ENCODE measurements at regions not wholly inside any gene's neighbourhood (a gene's known extent, or its start where the extent isn't known, plus 50 kb on each side); places are given as distances from the start of the nearest gene placed in this dataset.

GRCh38 chr16:66275775-66276428 is 90.6 kb upstream of the CDH5 start:
- peak; percentile 76 for TF ChIP-seq CTCF (IDR thresholded peaks at IDR 0.05; ENCODE audit: insufficient read depth, low read depth, low read length)
- no peak overlapping the region for H3K4me3 ChIP-seq (ENCODE audit: low read depth, low read length)
- H3K27me3 ChIP-seq (ENCODE audit: control insufficient read depth, insufficient read depth, low read length): peaks cover 2% of the 10 kb centered on the region
- H3K36me3 ChIP-seq (ENCODE audit: control insufficient read depth, insufficient read depth, low read length): no peaks in the 10 kb centered on the region
- CTCF ChIA-PET: interaction anchor here (0.7 to 5.4 kb wide), 20 partner anchors 11 to 1513 kb away, joined by 3 to 41 read pairs (median 4); no protein-coding TSS in a partner anchor
- DNase-seq (ENCODE audit: low read depth): no peak
- POLR2A ChIA-PET: no interaction called here

GRCh38 chr16:66274335-66275110 is 92.0 kb upstream of the CDH5 start:
- ChIA-PET CTCF (interaction anchor here (0.9 to 5.4 kb wide), 8 partner anchors 18 to 1309 kb away, joined by 3 to 41 read pairs (median 5); no protein-coding TSS in a partner anchor), POLR2A (no interaction called here)
- no peak for DNase-seq (ENCODE audit: low read depth)
- peak; percentile 34 for TF ChIP-seq CTCF (IDR thresholded peaks at IDR 0.05; ENCODE audit: insufficient read depth, low read depth, low read length)
- no peak overlapping the region for H3K4me3 ChIP-seq (ENCODE audit: low read depth, low read length)
- no peaks in the 10 kb centered on the region for H3K36me3 ChIP-seq (ENCODE audit: control insufficient read depth, insufficient read depth, low read length)
- H3K27me3 ChIP-seq (ENCODE audit: control insufficient read depth, insufficient read depth, low read length): peaks cover 2% of the 10 kb centered on the region

DNA sequence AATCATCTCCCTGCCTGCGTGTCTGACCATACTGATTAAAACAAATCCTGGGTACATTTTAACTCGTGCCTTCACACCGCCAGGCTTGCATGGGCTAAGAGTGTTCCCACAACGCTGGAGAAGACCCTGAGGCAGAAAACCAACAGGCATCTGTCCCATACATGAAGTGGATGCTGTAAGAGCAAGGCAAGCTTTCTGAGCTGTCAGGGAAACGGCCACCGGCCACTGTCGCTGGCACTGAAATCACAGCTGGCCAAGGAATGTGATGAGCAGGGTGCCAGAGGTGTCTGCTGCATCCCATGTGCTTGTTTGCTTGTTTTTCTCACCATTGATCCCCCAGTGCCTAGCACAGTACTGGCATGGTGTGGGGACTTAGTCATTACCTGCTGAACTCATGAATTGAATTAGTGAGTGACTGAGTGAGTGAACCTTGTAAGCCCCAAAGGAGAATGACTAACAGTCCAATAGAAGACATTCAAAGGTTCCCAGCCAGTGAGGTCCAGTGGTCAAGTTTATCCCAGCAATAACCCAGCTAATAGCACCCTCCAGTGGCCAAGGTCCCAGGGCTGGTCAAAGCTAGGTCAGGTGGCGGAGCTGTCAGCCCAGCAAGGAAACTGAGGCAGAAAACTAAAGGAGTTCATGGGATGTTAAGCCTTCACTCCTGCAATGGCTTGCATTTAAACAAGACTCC is 92.7 kb upstream of the CDH5 start:
- POLR2A ChIA-PET: no interaction called here
- Histone ChIP-seq H3K27me3 (ENCODE audit: control insufficient read depth, insufficient read depth, low read length) (peaks cover 2% of the 10 kb centered on the region), H3K4me3 (ENCODE audit: low read depth, low read length) (no peak overlapping the region), H3K36me3 (ENCODE audit: control insufficient read depth, insufficient read depth, low read length) (no peaks in the 10 kb centered on the region)
- CTCF ChIA-PET: interaction anchor here (0.6 to 1.7 kb wide), 10 partner anchors 10 to 1308 kb away, joined by 3 to 8 read pairs (median 4); partner anchors contain the start of gene CDH11
- peak; percentile 40 for TF ChIP-seq CTCF (IDR thresholded peaks at IDR 0.05; ENCODE audit: insufficient read depth, low read depth, low read length)
- no peak for DNase-seq (ENCODE audit: low read depth)

- CTCF ChIA-PET: interaction anchor here (1.2 to 1.7 kb wide), 6 partner anchors 43 to 1155 kb away, joined by 3 to 8 read pairs (median 4); partner anchors contain the start of gene CDH11
- TF ChIP-seq CTCF (IDR thresholded peaks at IDR 0.05; ENCODE audit: insufficient read depth, low read depth, low read length): no peak
- POLR2A ChIA-PET: no interaction called here
These were observed 93.4 kb upstream of the CDH5 start for GRCh38 chr16:66273053-66273452.

GRCh38 chr16:66272461-66272860 is 94.0 kb upstream of the CDH5 start:
- CTCF ChIA-PET: interaction anchor here (0.6 to 1.7 kb wide), 5 partner anchors 44 to 1155 kb away, joined by 3 to 8 read pairs (median 3); partner anchors contain the start of gene CDH11
- POLR2A ChIA-PET: no interaction called here
- no peaks in the 10 kb centered on the region for H3K36me3 ChIP-seq (ENCODE audit: control insufficient read depth, insufficient read depth, low read length)
- no peak for DNase-seq (ENCODE audit: low read depth)
- no peaks in the 10 kb centered on the region for H3K27me3 ChIP-seq (ENCODE audit: control insufficient read depth, insufficient read depth, low read length)
- no peak overlapping the region for H3K4me3 ChIP-seq (ENCODE audit: low read depth, low read length)
- TF ChIP-seq CTCF (IDR thresholded peaks at IDR 0.05; ENCODE audit: insufficient read depth, low read depth, low read length): no peak

More at GRCh38 chr16:66273053-66273452, 93.4 kb upstream of the CDH5 start:
- no peak for DNase-seq (ENCODE audit: low read depth)
- no peaks in the 10 kb centered on the region for H3K27me3 ChIP-seq (ENCODE audit: control insufficient read depth, insufficient read depth, low read length)
- H3K4me3 ChIP-seq (ENCODE audit: low read depth, low read length): no peak overlapping the region
- no peaks in the 10 kb centered on the region for H3K36me3 ChIP-seq (ENCODE audit: control insufficient read depth, insufficient read depth, low read length)
